GM23338 (cell line): ENCODE measurements at regions not wholly inside any gene's neighbourhood (a gene's known extent, or its start where the extent isn't known, plus 50 kb on each side); places are given as distances from the start of the nearest gene placed in this dataset.

Experiments
- ATAC-seq: fragments of 200-7000 bp; cut with Tn5 transposase; 3 replicates; pipeline ENCODE4 v1.9.1; 2020
- DNase-seq: peaks from one replicate; pipeline ENCODE4 v3.0.0-alpha.2; 2015; ENCODE audit warnings: low spot score
- H2AFZ ChIP-seq: fragments of 200-600 bp; sonication (generic); 2 replicates; pipeline ENCODE4 v1.8.0; 2016; ENCODE audit warnings: antibody characterized with exemption, mild to moderate bottlenecking, moderate library complexity
- H3F3A ChIP-seq: fragments of 200-600 bp; sonication (generic); replicated peaks from 2 replicates; pipeline ENCODE4 v1.8.0; 2017; ENCODE audit warnings: antibody characterized with exemption, mixed run types, low read depth
- H3K27ac ChIP-seq: fragments of 200-600 bp; sonication (generic); 2 replicates; pipeline ENCODE4 v1.6.1; 2016; ENCODE audit warnings: low read depth
- H3K27me3 ChIP-seq: fragments of 200-600 bp; sonication (generic); 2 replicates; pipeline ENCODE4 v1.8.0; 2016; ENCODE audit warnings: mild to moderate bottlenecking, mixed run types, moderate library complexity; ENCODE audit not compliant: insufficient read depth
- H3K36me3 ChIP-seq: fragments of 200-600 bp; sonication (generic); 2 replicates; pipeline ENCODE4 v1.8.0; 2016; ENCODE audit warnings: mild to moderate bottlenecking; ENCODE audit not compliant: insufficient read depth
- H3K4me1 ChIP-seq: fragments of 200-600 bp; sonication (generic); 2 replicates; pipeline ENCODE4 v1.8.0; 2016; ENCODE audit warnings: mild to moderate bottlenecking, moderate library complexity; ENCODE audit not compliant: insufficient read depth
- H3K4me2 ChIP-seq: fragments of 200-600 bp; sonication (generic); 2 replicates; pipeline ENCODE4 v1.7.1; 2017; ENCODE audit warnings: mixed run types
- H3K4me3 ChIP-seq: fragments of 200-600 bp; sonication (generic); 2 replicates; pipeline ENCODE4 v1.6.1; 2016; ENCODE audit warnings: mixed run types
- H3K79me2 ChIP-seq: fragments of 200-600 bp; sonication (generic); replicated peaks from 2 replicates; pipeline ENCODE4 v1.8.0; 2017; ENCODE audit warnings: mild to moderate bottlenecking; ENCODE audit not compliant: insufficient read depth
- H3K9me2 ChIP-seq: fragments of 200-600 bp; sonication (generic); 2 replicates; pipeline ENCODE4 v1.8.0; 2017; ENCODE audit not compliant: insufficient read depth
- H4K20me1 ChIP-seq: fragments of 200-600 bp; sonication (generic); replicated peaks from 2 replicates; pipeline ENCODE4 v1.8.0; 2017; ENCODE audit warnings: mild to moderate bottlenecking; ENCODE audit not compliant: insufficient read depth
- H3K27ac Mint-ChIP-seq: 2 replicates; pipeline ENCODE4 v1.8.0; 2020; ENCODE audit warnings: inconsistent platforms, mild to moderate bottlenecking, moderate library complexity, mixed read lengths
- H3K27me3 Mint-ChIP-seq: 3 replicates; pipeline ENCODE4 v1.8.0; 2022; ENCODE audit warnings: low read depth, mild to moderate bottlenecking, moderate library complexity, mixed read lengths, inconsistent platforms; ENCODE audit not compliant: insufficient read depth, poor library complexity
- H3K36me3 Mint-ChIP-seq: 3 replicates; pipeline ENCODE4 v1.8.0; 2021; ENCODE audit warnings: low read depth, mild to moderate bottlenecking, inconsistent platforms, moderate library complexity, mixed read lengths
- H3K4me1 Mint-ChIP-seq: 3 replicates; pipeline ENCODE4 v1.8.0; 2020; ENCODE audit warnings: mild to moderate bottlenecking, inconsistent platforms, mixed read lengths
- H3K4me3 Mint-ChIP-seq: 3 replicates; pipeline ENCODE4 v1.8.0; 2021; ENCODE audit warnings: moderate library complexity, mild to moderate bottlenecking, inconsistent platforms, mixed read lengths
- H3K9me3 Mint-ChIP-seq: 3 replicates; pipeline ENCODE4 v1.8.0; 2020; ENCODE audit warnings: moderate library complexity, mild to moderate bottlenecking, inconsistent platforms, mixed read lengths
- EZH2phosphoT487 ChIP-seq: fragments of 200-600 bp; sonication (generic); IDR thresholded peaks from one replicate; pipeline ENCODE4 v1.8.1; 2018; ENCODE audit warnings: antibody characterized with exemption; ENCODE audit not compliant: unreplicated experiment
- NANOG ChIP-seq: IDR thresholded peaks from 2 replicates; pipeline ENCODE4 v1.6.1; 2016; ENCODE audit warnings: antibody characterized with exemption, borderline replicate concordance
- ZNF331 ChIP-seq: fragments of 250-450 bp; sonication (Bioruptor Pico); IDR thresholded peaks from 2 replicates; pipeline ENCODE4 v1.5.0; 2020; ENCODE audit warnings: low read depth, mild to moderate bottlenecking, moderate library complexity
- TF ChIP-seq, protein P1 (sequence below), 2 experiments: fragments of 200-600 bp in 1 of 2; sonication (generic) in 1 of 2; conservative IDR thresholded peaks; 2 replicates each; pipeline versions ENCODE4 v1.5.1 to v1.6.1; 2016 to 2017; ENCODE audit warnings: antibody characterized with exemption in 2 of 2, low read depth in 2 of 2, mild to moderate bottlenecking in 2 of 2, moderate library complexity in 1 of 2
- TF ChIP-seq, protein P2 (sequence below): IDR thresholded peaks from one replicate; pipeline ENCODE4 v1.6.1; 2018; ENCODE audit warnings: antibody characterized with exemption; ENCODE audit not compliant: unreplicated experiment

DNA sequence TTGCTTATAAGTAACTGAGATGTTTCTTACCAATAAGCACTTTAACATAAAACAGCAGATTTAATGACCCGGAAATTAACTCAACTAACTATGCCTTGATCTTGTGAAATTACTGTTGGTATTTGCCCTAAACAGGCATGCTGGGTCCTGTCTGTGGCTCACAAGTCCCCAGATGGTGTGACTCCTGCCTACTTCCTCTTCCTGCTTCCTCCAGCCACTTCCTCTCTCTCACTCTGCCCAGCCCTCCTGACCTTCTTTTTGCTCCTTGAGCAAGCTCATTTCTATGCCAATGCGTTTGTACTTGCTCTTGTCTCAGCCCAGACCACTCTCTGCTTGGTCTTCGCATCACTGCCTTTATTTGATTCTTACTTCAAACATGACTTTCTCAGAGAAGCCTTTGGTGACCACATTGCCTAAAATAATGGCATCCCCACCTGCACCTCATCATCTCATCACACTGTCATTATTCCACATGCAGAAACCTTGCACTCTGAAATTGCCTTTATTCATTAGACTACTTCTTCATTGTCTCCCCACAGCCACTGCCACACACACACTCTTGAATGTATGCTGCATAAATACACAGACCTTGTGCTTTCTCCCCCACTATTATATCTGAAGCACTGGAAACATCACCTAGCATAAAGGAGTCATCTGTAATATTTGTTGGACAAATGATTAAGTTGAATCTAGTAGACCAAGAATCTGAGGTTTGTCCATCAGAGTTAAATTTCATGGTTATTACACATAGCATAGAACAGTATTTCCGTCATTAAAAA, 256.3 kb upstream of the SEMA6D start:
- TF ChIP-seq ZNF331 (CRISPR knock-in tag), result no peak
- TF ChIP-seq, protein P1, sequence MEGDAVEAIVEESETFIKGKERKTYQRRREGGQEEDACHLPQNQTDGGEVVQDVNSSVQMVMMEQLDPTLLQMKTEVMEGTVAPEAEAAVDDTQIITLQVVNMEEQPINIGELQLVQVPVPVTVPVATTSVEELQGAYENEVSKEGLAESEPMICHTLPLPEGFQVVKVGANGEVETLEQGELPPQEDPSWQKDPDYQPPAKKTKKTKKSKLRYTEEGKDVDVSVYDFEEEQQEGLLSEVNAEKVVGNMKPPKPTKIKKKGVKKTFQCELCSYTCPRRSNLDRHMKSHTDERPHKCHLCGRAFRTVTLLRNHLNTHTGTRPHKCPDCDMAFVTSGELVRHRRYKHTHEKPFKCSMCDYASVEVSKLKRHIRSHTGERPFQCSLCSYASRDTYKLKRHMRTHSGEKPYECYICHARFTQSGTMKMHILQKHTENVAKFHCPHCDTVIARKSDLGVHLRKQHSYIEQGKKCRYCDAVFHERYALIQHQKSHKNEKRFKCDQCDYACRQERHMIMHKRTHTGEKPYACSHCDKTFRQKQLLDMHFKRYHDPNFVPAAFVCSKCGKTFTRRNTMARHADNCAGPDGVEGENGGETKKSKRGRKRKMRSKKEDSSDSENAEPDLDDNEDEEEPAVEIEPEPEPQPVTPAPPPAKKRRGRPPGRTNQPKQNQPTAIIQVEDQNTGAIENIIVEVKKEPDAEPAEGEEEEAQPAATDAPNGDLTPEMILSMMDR (conservative IDR thresholded peaks at IDR 0.05; ENCODE audit: low read depth in 2 of 2), result no peak
- no peak for TF ChIP-seq NANOG
- TF ChIP-seq EZH2phosphoT487, result no peak
- no peak overlapping the region for H3K4me3 Mint-ChIP-seq
- no peak for ATAC-seq

DNA sequence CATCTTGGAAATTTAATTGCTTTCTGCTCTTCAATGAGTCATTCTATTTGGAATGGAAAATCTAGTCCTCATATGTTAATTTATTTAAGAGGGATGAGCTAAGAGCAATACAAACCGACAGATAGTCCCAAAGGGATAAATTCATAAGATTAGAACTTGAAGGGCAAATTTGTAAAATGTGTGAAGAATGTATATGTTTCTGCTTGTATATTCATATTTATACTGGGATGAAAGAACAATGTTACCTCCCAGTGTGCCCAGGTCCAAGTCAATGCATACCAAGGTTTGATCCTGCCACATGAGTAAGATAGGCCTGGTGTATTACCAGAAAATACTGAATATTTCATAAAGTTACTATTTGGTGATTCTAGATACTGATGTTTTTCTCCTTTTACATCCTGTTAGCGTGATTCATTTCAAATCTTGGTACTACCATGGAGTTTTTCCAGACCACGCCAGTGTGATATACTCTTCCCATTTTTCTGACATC, 255.6 kb upstream of the SEMA6D start:
- Histone ChIP-seq H3K27ac (no peak overlapping the region), H3K4me2 (no peak overlapping the region)
- TF ChIP-seq, protein P1 (conservative IDR thresholded peaks at IDR 0.05; ENCODE audit: low read depth in 2 of 2), result no peak
- TF ChIP-seq ZNF331 (CRISPR knock-in tag), result no peak
- TF ChIP-seq, protein P2, sequence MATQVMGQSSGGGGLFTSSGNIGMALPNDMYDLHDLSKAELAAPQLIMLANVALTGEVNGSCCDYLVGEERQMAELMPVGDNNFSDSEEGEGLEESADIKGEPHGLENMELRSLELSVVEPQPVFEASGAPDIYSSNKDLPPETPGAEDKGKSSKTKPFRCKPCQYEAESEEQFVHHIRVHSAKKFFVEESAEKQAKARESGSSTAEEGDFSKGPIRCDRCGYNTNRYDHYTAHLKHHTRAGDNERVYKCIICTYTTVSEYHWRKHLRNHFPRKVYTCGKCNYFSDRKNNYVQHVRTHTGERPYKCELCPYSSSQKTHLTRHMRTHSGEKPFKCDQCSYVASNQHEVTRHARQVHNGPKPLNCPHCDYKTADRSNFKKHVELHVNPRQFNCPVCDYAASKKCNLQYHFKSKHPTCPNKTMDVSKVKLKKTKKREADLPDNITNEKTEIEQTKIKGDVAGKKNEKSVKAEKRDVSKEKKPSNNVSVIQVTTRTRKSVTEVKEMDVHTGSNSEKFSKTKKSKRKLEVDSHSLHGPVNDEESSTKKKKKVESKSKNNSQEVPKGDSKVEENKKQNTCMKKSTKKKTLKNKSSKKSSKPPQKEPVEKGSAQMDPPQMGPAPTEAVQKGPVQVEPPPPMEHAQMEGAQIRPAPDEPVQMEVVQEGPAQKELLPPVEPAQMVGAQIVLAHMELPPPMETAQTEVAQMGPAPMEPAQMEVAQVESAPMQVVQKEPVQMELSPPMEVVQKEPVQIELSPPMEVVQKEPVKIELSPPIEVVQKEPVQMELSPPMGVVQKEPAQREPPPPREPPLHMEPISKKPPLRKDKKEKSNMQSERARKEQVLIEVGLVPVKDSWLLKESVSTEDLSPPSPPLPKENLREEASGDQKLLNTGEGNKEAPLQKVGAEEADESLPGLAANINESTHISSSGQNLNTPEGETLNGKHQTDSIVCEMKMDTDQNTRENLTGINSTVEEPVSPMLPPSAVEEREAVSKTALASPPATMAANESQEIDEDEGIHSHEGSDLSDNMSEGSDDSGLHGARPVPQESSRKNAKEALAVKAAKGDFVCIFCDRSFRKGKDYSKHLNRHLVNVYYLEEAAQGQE, result no peak

More for the DNA sequence above, 256.3 kb upstream of the SEMA6D start:
- Histone ChIP-seq H3K36me3 (no peaks in the 10 kb centered on the region), H4K20me1 (no peaks in the 10 kb centered on the region), H3F3A (no peaks in the 10 kb centered on the region), H3K4me3 (no peak overlapping the region), H3K79me2 (no peaks in the 10 kb centered on the region), H3K4me1 (no peaks in the 10 kb centered on the region), H3K9me2 (0 out of 2 replicates have a peak, but pooled peaks cover 7% of the 10 kb centered on the region), H3K4me2 (no peak overlapping the region), H2AFZ (no peak overlapping the region), H3K27me3 (no peaks in the 10 kb centered on the region), H3K27ac (no peak overlapping the region)
- peaks cover 3% of the 10 kb centered on the region; the same call in 2 of the 3 replicates for H3K4me1 Mint-ChIP-seq
- no peaks in the 10 kb centered on the region for H3K36me3 Mint-ChIP-seq
- no peak overlapping the region for H3K27ac Mint-ChIP-seq
- H3K9me3 Mint-ChIP-seq, result no peaks in the 10 kb centered on the region
- no peaks in the 10 kb centered on the region for H3K27me3 Mint-ChIP-seq
- DNase-seq, result no peak

More for the DNA sequence above, 255.6 kb upstream of the SEMA6D start:
- Mint-ChIP-seq H3K27me3 (no peaks in the 10 kb centered on the region), H3K36me3 (no peaks in the 10 kb centered on the region), H3K4me3 (no peak overlapping the region), H3K9me3 (no peaks in the 10 kb centered on the region), H3K27ac (no peak overlapping the region), H3K4me1 (peaks cover 3% of the 10 kb centered on the region; the same call in 2 of the 3 replicates)
- no peaks in the 10 kb centered on the region for H3K79me2 ChIP-seq
- H3K9me2 ChIP-seq, result 0 out of 2 replicates have a peak, but pooled peaks cover 7% of the 10 kb centered on the region
- H3K4me1 ChIP-seq, result no peaks in the 10 kb centered on the region
- H2AFZ ChIP-seq, result no peak overlapping the region
- no peaks in the 10 kb centered on the region for H3K27me3 ChIP-seq
- no peaks in the 10 kb centered on the region for H3K36me3 ChIP-seq
- H3K4me3 ChIP-seq, result no peak overlapping the region
- no peaks in the 10 kb centered on the region for H4K20me1 ChIP-seq
- DNase-seq, result no peak
- no peak for ATAC-seq
- no peaks in the 10 kb centered on the region for H3F3A ChIP-seq
